ENCODE measurements at regions not wholly inside any gene's neighbourhood (a gene's known extent, or its start where the extent isn't known, plus 50 kb on each side); places are given as distances from the start of the nearest gene placed in this dataset.

- no peak overlapping the region for H3K27ac ChIP-seq
- no peak for ATAC-seq
- in situ Hi-C loops (cut with MboI; ENCODE audit: low sequenced_read_pairs in 4 of 4), result no loop called here
These were observed 334.1 kb downstream of the PCDH7 start for GRCh38 chr4:31054295-31054694.

GRCh38 chr4:31058656-31059055, 338.5 kb downstream of the PCDH7 start:
- intact Hi-C loops (cut with DNase I; ENCODE audit: low total_unique reads) (no loop called here), in situ Hi-C loops (cut with MboI; ENCODE audit: low sequenced_read_pairs in 4 of 4) (no loop called here)
- Histone ChIP-seq H3K4me3 (no peak overlapping the region), H3K27me3 (no peaks in the 10 kb centered on the region), H3K27ac (no peak overlapping the region), H3K9me3 (no peaks in the 10 kb centered on the region), H3K4me1 (no peaks in the 10 kb centered on the region), H3K36me3 (no peaks in the 10 kb centered on the region)
- TF ChIP-seq POLR2A (IDR thresholded peaks at IDR 0.05), result no peak
- no peak for TF ChIP-seq CTCF (IDR thresholded peaks at IDR 0.05 in 4 of 5, conservative IDR thresholded peaks at IDR 0.05 in 1 of 5)
- DNase-seq, result no peak
- ATAC-seq, result no peak

More at GRCh38 chr4:31054295-31054694, 334.1 kb downstream of the PCDH7 start:
- intact Hi-C loops (cut with DNase I; ENCODE audit: low total_unique reads), result no loop called here
- DNase-seq, result no peak
- no peaks in the 10 kb centered on the region for H3K27me3 ChIP-seq
- no peak for TF ChIP-seq POLR2A (IDR thresholded peaks at IDR 0.05)
- TF ChIP-seq CTCF (IDR thresholded peaks at IDR 0.05 in 4 of 5, conservative IDR thresholded peaks at IDR 0.05 in 1 of 5), result no peak
- H3K9me3 ChIP-seq, result no peaks in the 10 kb centered on the region
- H3K36me3 ChIP-seq, result no peaks in the 10 kb centered on the region
- no peak overlapping the region for H3K4me3 ChIP-seq
- no peaks in the 10 kb centered on the region for H3K4me1 ChIP-seq

GRCh38 chr4:31059753-31060522, 339.8 kb downstream of the PCDH7 start:
- H3K4me1 ChIP-seq, result no peaks in the 10 kb centered on the region
- no peaks in the 10 kb centered on the region for H3K27me3 ChIP-seq
- no peak for ATAC-seq
- TF ChIP-seq POLR2A (IDR thresholded peaks at IDR 0.05), result no peak
- no peak for TF ChIP-seq CTCF (IDR thresholded peaks at IDR 0.05 in 4 of 5, conservative IDR thresholded peaks at IDR 0.05 in 1 of 5)
- H3K27ac ChIP-seq, result no peak overlapping the region
- no peaks in the 10 kb centered on the region for H3K9me3 ChIP-seq
- in situ Hi-C loops (cut with MboI; ENCODE audit: low sequenced_read_pairs in 4 of 4), result no loop called here
- H3K36me3 ChIP-seq, result no peaks in the 10 kb centered on the region
- H3K4me3 ChIP-seq, result no peak overlapping the region
- DNase-seq, result no peak
- intact Hi-C loops (cut with DNase I; ENCODE audit: low total_unique reads), result no loop called here

GRCh38 chr4:31065086-31065485, 344.9 kb downstream of the PCDH7 start:
- in situ Hi-C loops (cut with MboI; ENCODE audit: low sequenced_read_pairs in 4 of 4), result no loop called here
- no peaks in the 10 kb centered on the region for H3K4me1 ChIP-seq
- H3K27me3 ChIP-seq, result no peaks in the 10 kb centered on the region
- intact Hi-C loops (cut with DNase I; ENCODE audit: low total_unique reads), result no loop called here
- H3K27ac ChIP-seq, result no peak overlapping the region
- DNase-seq, result no peak
- TF ChIP-seq CTCF (IDR thresholded peaks at IDR 0.05 in 4 of 5, conservative IDR thresholded peaks at IDR 0.05 in 1 of 5) (no peak), POLR2A (IDR thresholded peaks at IDR 0.05) (no peak)
- H3K9me3 ChIP-seq, result no peaks in the 10 kb centered on the region
- no peak overlapping the region for H3K4me3 ChIP-seq
- no peaks in the 10 kb centered on the region for H3K36me3 ChIP-seq
- ATAC-seq, result no peak
